Natural killer cell (primary cell): ENCODE measurements at regions not wholly inside any gene's neighbourhood (a gene's known extent, or its start where the extent isn't known, plus 50 kb on each side); places are given as distances from the start of the nearest gene placed in this dataset.

Experiments used
- ATAC-seq, 3 donors: fragments of 150-1000 bp in 2 of 3; fragments of 200-7000 bp in 1 of 3; cut with Tn5 transposase; 1 replicate in 1 of 3; 2 replicates in 2 of 3; pipeline ENCODE4 v1.10.0; 2021; ENCODE audit warnings: mild to moderate bottlenecking in 2 of 3, moderate library complexity in 2 of 3
- DNase-seq, 2 donors: peaks; one replicate each; pipeline versions ENCODE4 v3.0.0 to v3.0.0-alpha.2; 2013 to 2021; ENCODE audit warnings: mixed read lengths in 1 of 2
- H3K27ac ChIP-seq: one replicate; pipeline ENCODE4 v1.5.1; 2013; ENCODE audit warnings: mild to moderate bottlenecking, low read length
- H3K27me3 ChIP-seq: one replicate; pipeline ENCODE4 v1.6.1; 2013; ENCODE audit warnings: low read length; ENCODE audit not compliant: control insufficient read depth, insufficient read depth
- H3K36me3 ChIP-seq: one replicate; pipeline ENCODE4 v1.6.1; 2013; ENCODE audit warnings: low read length; ENCODE audit not compliant: control insufficient read depth, insufficient read depth
- H3K4me1 ChIP-seq: one replicate; pipeline ENCODE4 v1.6.1; 2013; ENCODE audit warnings: low read length; ENCODE audit not compliant: control insufficient read depth, insufficient read depth
- H3K4me3 ChIP-seq: one replicate; pipeline ENCODE4 v1.5.1; 2013; ENCODE audit warnings: low read length
- H3K9me3 ChIP-seq: one replicate; pipeline ENCODE4 v1.6.1; 2013; ENCODE audit warnings: low read length; ENCODE audit not compliant: control insufficient read depth, insufficient read depth
- H3K27ac Mint-ChIP-seq, 2 donors: one replicate each; pipeline ENCODE4 v1.8.0; 2022; ENCODE audit warnings: mild to moderate bottlenecking in 2 of 2, mixed read lengths in 2 of 2, moderate library complexity in 1 of 2
- H3K27me3 Mint-ChIP-seq, 2 donors: one replicate each; pipeline ENCODE4 v1.8.0; 2022; ENCODE audit warnings: low read depth in 2 of 2, mixed read lengths in 2 of 2
- H3K36me3 Mint-ChIP-seq: one replicate; pipeline ENCODE4 v1.8.0; 2022; ENCODE audit warnings: mixed read lengths
- H3K4me1 Mint-ChIP-seq, 2 donors: one replicate each; pipeline ENCODE4 v1.8.0; 2022; ENCODE audit warnings: mixed read lengths in 2 of 2
- H3K4me3 Mint-ChIP-seq: one replicate; pipeline ENCODE4 v1.8.0; 2022; ENCODE audit warnings: mild to moderate bottlenecking, moderate library complexity, mixed read lengths
- H3K9me3 Mint-ChIP-seq, 2 donors: one replicate each; pipeline ENCODE4 v1.8.0; 2022; ENCODE audit warnings: mixed read lengths in 2 of 2
- WGBS: methylation state at CpG from one replicate; pipeline ENCODE4 v1.1.7; 2013; ENCODE audit warnings: missing lambda C conversion rate; ENCODE audit not compliant: insufficient coverage; 5-methylcytosine and 5-hydroxymethylcytosine counted together
- intact Hi-C: fragments of 100-400 bp; cut with micrococcal nuclease; formaldehyde crosslinking; loops from one replicate; pipeline ENCODE4 v1.14.2; 2022
- TF ChIP-seq, protein P1 (sequence below): fragments of 200-600 bp; IDR thresholded peaks from one replicate; pipeline ENCODE4 v1.8.0; 2022; ENCODE audit warnings: antibody characterized with exemption

DNA sequence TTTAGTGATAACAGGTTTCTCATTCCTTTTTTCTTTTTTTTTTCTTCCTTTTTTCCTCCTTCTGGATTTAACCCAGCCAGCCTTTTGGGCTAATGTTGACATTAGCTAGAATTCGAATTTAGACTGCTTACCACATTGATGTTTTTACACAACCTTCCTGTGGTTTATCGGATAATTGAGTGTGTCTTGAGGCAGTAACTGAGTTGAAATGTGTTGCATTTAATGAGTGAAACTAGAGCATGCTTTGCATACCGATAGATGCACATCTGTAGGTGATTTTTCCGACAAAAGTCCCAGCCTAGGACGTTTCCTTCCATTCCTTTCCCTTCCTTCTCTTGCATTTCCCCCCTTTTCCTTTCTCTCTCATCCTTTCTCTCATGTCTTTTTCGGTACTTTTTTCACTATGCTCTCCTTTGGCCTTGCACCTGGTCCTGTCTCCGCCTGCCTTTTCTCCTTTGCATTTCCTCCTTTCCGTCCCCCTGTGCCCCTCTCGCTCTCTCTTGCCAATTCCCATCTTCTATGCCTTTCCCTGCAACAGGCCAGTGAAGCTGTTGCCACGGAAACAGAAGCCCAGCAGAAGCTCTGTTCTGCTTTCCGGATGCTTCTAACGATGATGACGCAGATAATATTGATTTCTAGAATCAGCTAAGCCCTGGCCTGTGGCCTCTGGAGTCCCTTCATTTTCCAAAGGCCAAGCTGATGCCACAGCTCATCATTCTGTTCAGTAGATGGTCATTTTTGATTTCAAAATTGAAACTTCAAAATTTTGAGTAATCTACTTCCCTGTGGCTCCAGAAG is 76.1 kb downstream of the SLC25A47 start:
- Mint-ChIP-seq H3K9me3 (no peaks in the 10 kb centered on the region), H3K4me1 (peaks cover 42 to 46% of the 10 kb centered on the region in 2 donors), H3K27ac (peak overlapping the region in 1 of 2 donors; percentile 24), H3K27me3 (peaks cover 10 to 22% of the 10 kb centered on the region in 2 donors), H3K4me3 (peak overlapping the region; percentile 54), H3K36me3 (no peaks in the 10 kb centered on the region)
- ATAC-seq (no peak), DNase-seq (no peak)
- TF ChIP-seq, protein P1, sequence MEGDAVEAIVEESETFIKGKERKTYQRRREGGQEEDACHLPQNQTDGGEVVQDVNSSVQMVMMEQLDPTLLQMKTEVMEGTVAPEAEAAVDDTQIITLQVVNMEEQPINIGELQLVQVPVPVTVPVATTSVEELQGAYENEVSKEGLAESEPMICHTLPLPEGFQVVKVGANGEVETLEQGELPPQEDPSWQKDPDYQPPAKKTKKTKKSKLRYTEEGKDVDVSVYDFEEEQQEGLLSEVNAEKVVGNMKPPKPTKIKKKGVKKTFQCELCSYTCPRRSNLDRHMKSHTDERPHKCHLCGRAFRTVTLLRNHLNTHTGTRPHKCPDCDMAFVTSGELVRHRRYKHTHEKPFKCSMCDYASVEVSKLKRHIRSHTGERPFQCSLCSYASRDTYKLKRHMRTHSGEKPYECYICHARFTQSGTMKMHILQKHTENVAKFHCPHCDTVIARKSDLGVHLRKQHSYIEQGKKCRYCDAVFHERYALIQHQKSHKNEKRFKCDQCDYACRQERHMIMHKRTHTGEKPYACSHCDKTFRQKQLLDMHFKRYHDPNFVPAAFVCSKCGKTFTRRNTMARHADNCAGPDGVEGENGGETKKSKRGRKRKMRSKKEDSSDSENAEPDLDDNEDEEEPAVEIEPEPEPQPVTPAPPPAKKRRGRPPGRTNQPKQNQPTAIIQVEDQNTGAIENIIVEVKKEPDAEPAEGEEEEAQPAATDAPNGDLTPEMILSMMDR: no peak
- H3K36me3 ChIP-seq: no peaks in the 10 kb centered on the region
- no peak overlapping the region for H3K4me3 ChIP-seq
- H3K4me1 ChIP-seq: peaks cover 25% of the 10 kb centered on the region
- H3K27me3 ChIP-seq: no peaks in the 10 kb centered on the region
- no peaks in the 10 kb centered on the region for H3K9me3 ChIP-seq
- 75% methylated on average over 13 of the region's 13 CpGs for WGBS
- no peak overlapping the region for H3K27ac ChIP-seq
- intact Hi-C loops: no loop called here

DNA sequence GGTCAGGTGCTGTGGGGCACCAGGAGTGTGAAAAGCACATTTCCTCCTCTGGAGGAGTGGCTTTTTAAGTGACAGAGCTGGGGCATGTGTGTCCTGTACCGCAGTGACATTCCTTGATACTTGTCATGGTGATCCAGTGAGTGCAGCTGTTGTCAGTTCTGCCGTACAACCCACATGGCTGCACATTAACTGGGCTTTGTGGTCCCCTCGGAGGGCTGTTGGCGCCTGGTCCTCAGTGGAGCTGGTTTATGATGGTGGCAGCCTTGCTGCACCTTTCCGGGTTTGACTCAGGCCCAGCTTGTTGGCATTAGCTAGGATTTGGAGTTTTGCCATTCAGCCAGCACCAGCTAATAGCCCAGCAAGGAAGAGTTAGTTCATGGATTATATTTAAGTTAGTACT is 77.0 kb downstream of the SLC25A47 start:
- ATAC-seq: no peak

DNA sequence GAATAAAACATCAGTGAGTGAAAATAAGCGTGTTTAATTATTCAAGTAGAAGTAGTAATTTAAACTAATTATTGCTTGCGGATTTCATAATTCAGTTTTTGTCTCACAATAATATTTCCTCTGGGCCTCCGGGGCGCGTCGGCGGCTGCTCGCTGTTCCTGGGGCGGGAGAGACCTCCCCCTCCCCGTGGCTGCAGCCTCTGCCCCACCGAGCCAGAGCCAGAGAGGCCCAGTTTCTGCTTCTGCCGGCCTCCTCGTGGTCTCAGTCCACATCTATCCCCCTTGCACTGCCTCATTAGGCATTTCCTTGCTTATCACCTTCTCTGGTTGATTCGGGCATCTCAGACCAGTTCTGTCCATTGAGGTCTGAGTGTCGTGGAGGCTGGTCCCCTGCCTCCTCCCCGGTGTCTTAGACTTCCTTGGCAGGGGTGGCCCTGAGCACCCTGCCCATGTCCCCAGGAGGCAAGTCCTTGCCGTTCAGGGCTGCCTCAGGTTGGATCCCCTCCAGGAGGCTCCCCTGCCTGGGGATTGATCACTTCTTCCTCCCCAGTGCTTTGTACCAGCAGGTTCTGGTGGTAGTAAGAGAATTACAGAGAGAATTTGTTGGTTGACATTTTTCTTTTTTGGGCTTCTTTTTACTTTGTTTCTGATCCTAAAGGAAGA is 78.0 kb downstream of the SLC25A47 start:
- Histone ChIP-seq H3K36me3 (no peaks in the 10 kb centered on the region), H3K4me3 (no peak overlapping the region), H3K9me3 (no peaks in the 10 kb centered on the region), H3K4me1 (peaks cover 34% of the 10 kb centered on the region), H3K27me3 (no peaks in the 10 kb centered on the region), H3K27ac (no peak overlapping the region)
- TF ChIP-seq, protein P1: no peak
- Mint-ChIP-seq H3K4me1 (peaks cover 54% of the 10 kb centered on the region in 2 donors), H3K9me3 (no peaks in the 10 kb centered on the region), H3K4me3 (no peak overlapping the region), H3K27ac (no peak overlapping the region), H3K27me3 (peaks cover 10 to 22% of the 10 kb centered on the region in 2 donors), H3K36me3 (no peaks in the 10 kb centered on the region)
- 93% methylated on average over 17 of the region's 17 CpGs for WGBS
- ATAC-seq (no peak), DNase-seq (no peak)
- intact Hi-C loops: no loop called here

More for the DNA sequence above, 77.0 kb downstream of the SLC25A47 start:
- no peak for DNase-seq
- 92% methylated on average over 5 of the region's 5 CpGs for WGBS
- TF ChIP-seq, protein P1: no peak
- intact Hi-C loops: no loop called here
- Histone ChIP-seq H3K4me1 (peaks cover 25% of the 10 kb centered on the region), H3K4me3 (no peak overlapping the region), H3K36me3 (no peaks in the 10 kb centered on the region), H3K27ac (no peak overlapping the region), H3K9me3 (no peaks in the 10 kb centered on the region), H3K27me3 (no peaks in the 10 kb centered on the region)
- peaks cover 10 to 22% of the 10 kb centered on the region in 2 donors for H3K27me3 Mint-ChIP-seq
- no peak overlapping the region for H3K4me3 Mint-ChIP-seq
- no peaks in the 10 kb centered on the region for H3K36me3 Mint-ChIP-seq
- H3K4me1 Mint-ChIP-seq: peaks cover 44 to 47% of the 10 kb centered on the region in 2 donors
- H3K9me3 Mint-ChIP-seq: no peaks in the 10 kb centered on the region
- H3K27ac Mint-ChIP-seq: no peak overlapping the region
